Lower lobe of right lung (tissue), 2 donors: ENCODE measurements at regions not wholly inside any gene's neighbourhood (a gene's known extent, or its start where the extent isn't known, plus 50 kb on each side); places are given as distances from the start of the nearest gene placed in this dataset.

Experiments
- ATAC-seq, 2 donors: fragments of 200-7000 bp; cut with Tn5 transposase; one replicate each; pipeline ENCODE4 v1.9.1; 2020 to 2022; ENCODE audit warnings: mild to moderate bottlenecking in 2 of 2, moderate library complexity in 2 of 2
- DNase-seq: peaks from one replicate; pipeline ENCODE4 v3.0.0-alpha.2; 2020
- H3K27ac ChIP-seq: fragments of 200-600 bp; one replicate; pipeline ENCODE4 v1.8.0; 2022
- H3K27me3 ChIP-seq: fragments of 200-600 bp; one replicate; pipeline ENCODE4 v1.8.0; 2022; ENCODE audit warnings: low read depth
- H3K36me3 ChIP-seq: fragments of 200-600 bp; one replicate; pipeline ENCODE4 v1.8.0; 2022; ENCODE audit warnings: mild to moderate bottlenecking
- H3K4me1 ChIP-seq: fragments of 200-600 bp; one replicate; pipeline ENCODE4 v1.8.0; 2022
- H3K4me3 ChIP-seq: fragments of 200-600 bp; one replicate; pipeline ENCODE4 v1.8.0; 2022; ENCODE audit warnings: mild to moderate bottlenecking
- H3K9me3 ChIP-seq: fragments of 200-600 bp; one replicate; pipeline ENCODE4 v1.8.0; 2022
- intact Hi-C: fragments of 100-400 bp; cut with DNase I; formaldehyde crosslinking; loops from one replicate; pipeline ENCODE4 v1.11.0; 2022
- TF ChIP-seq, protein P1 (sequence below): fragments of 200-600 bp; IDR thresholded peaks from one replicate; pipeline ENCODE4 v1.8.0; 2022; ENCODE audit warnings: antibody characterized with exemption, mild to moderate bottlenecking
- donor health status: DM: no; HTN: yes; CAD: no; lungs with severe emphysema.

DNA sequence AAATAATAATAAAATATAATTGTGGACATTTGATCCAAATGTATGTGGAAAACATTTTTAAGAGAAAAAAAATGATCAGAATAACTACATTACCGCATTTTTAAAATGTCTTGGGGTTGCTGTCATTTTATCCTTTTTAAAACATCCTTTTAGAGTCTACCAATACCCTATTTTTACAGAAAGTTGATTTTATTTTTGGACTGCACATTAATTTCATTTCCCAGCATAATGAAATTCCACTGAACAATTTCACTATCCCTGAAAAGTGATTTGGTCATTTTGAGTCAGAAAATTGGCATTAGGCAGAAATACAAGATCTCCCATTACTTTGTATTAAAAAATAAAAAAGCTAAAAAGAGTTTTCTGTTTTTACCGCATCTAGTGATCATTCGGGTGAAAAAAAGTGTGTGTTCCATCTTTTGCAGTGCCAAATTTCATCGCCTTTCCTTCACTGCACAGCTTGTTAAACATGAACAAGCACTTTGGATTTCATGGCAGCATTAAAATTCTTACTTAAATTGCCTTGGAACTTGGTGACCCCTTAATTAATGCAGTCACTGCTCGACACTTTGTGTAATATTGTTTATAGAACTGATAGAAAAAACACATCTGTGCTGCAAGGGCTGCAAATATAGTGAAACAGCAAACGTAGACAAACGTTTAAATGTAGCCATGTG lies 611.7 kb downstream of the TSN start:
- Histone ChIP-seq H3K27ac (no peak overlapping the region), H3K9me3 (no peaks in the 10 kb centered on the region), H3K27me3 (no peaks in the 10 kb centered on the region), H3K4me1 (no peaks in the 10 kb centered on the region), H3K4me3 (no peak overlapping the region), H3K36me3 (no peaks in the 10 kb centered on the region)
- intact Hi-C loops: no loop called here
- ATAC-seq (no peak), DNase-seq (no peak)
- TF ChIP-seq, protein P1, sequence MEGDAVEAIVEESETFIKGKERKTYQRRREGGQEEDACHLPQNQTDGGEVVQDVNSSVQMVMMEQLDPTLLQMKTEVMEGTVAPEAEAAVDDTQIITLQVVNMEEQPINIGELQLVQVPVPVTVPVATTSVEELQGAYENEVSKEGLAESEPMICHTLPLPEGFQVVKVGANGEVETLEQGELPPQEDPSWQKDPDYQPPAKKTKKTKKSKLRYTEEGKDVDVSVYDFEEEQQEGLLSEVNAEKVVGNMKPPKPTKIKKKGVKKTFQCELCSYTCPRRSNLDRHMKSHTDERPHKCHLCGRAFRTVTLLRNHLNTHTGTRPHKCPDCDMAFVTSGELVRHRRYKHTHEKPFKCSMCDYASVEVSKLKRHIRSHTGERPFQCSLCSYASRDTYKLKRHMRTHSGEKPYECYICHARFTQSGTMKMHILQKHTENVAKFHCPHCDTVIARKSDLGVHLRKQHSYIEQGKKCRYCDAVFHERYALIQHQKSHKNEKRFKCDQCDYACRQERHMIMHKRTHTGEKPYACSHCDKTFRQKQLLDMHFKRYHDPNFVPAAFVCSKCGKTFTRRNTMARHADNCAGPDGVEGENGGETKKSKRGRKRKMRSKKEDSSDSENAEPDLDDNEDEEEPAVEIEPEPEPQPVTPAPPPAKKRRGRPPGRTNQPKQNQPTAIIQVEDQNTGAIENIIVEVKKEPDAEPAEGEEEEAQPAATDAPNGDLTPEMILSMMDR: no peak

DNA sequence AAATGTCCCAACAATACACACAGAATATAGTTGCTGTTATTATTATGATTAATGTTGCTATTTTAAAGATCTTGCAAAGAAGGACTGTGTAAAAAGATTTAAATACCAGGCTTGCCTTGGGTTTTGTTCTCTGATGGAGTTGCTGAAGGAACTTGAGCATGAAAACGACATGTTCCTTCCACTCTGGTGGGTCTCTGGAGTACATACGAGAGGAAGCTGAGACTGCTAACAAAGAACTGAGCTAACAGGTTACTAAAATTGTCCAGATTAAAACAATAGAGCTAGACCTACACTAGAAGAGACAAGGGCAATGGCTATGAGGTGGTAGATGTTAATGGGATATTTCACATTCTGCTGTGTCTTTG lies 612.2 kb downstream of the TSN start:
- H3K4me1 ChIP-seq: no peaks in the 10 kb centered on the region
- no peaks in the 10 kb centered on the region for H3K36me3 ChIP-seq
- no peak overlapping the region for H3K4me3 ChIP-seq
- TF ChIP-seq, protein P1: no peak
- intact Hi-C loops: no loop called here
- H3K27me3 ChIP-seq: no peaks in the 10 kb centered on the region
- no peak overlapping the region for H3K27ac ChIP-seq
- H3K9me3 ChIP-seq: no peaks in the 10 kb centered on the region
- ATAC-seq (no peak), DNase-seq (no peak)

DNA sequence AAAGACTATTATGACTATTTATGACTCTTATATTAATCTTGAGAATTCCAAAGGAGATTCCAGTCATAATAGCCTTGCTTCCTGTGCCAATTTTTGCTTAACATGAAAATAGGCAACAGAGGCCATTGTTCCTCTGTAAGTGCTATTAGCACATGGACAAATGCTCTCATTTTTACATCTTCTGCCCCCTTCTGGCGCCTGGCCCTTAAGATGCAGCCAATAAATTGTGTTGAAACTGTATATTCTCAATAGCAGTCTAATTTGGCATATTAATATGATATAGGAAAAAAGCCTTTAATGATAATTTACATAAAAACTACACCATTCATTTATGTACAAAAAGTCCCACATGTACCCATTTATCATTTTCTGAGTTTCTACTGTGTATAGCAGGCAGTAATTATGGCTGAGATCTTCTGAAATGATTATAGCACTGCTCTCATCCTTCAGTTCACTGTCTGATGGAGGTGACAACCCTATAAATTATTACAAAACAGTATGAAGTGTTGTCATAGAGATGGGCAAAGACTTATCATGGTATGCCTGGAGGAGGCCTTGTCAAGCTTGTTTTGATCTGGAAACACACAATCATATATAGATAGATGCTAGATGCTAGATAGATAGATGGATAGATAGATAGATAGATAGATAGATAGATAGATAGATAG lies 613.3 kb downstream of the TSN start:
- Histone ChIP-seq H3K4me1 (no peaks in the 10 kb centered on the region), H3K27me3 (no peaks in the 10 kb centered on the region), H3K9me3 (no peaks in the 10 kb centered on the region), H3K4me3 (no peak overlapping the region), H3K27ac (no peak overlapping the region), H3K36me3 (no peaks in the 10 kb centered on the region)
- no peak for DNase-seq
- intact Hi-C loops: no loop called here
- TF ChIP-seq, protein P1: no peak
- ATAC-seq: no peak

DNA sequence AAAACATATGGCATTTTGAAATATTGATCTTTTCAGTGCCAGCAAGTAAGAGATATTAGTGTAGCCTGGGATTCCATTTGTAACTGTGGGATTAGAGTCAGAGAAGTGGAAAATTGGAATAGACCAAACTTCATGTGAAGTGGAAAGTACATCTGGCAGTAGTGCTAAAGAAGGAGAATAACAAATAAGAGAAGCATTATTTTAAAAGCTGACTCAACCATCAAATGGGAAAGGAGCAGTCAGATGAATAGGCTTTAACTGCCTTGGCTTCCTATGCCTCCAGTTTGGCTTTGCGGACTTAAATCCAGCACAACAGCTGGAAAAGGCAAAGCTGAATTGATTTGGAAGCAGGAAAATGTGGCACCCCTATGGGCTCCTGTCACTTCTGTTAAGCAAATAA lies 623.1 kb downstream of the TSN start:
- DNase-seq: no peak
- Histone ChIP-seq H3K27me3 (no peaks in the 10 kb centered on the region), H3K4me3 (no peak overlapping the region), H3K9me3 (no peaks in the 10 kb centered on the region), H3K36me3 (no peaks in the 10 kb centered on the region), H3K4me1 (no peaks in the 10 kb centered on the region), H3K27ac (no peak overlapping the region)
- TF ChIP-seq, protein P1: no peak
- intact Hi-C loops: no loop called here
- no peak for ATAC-seq

DNA sequence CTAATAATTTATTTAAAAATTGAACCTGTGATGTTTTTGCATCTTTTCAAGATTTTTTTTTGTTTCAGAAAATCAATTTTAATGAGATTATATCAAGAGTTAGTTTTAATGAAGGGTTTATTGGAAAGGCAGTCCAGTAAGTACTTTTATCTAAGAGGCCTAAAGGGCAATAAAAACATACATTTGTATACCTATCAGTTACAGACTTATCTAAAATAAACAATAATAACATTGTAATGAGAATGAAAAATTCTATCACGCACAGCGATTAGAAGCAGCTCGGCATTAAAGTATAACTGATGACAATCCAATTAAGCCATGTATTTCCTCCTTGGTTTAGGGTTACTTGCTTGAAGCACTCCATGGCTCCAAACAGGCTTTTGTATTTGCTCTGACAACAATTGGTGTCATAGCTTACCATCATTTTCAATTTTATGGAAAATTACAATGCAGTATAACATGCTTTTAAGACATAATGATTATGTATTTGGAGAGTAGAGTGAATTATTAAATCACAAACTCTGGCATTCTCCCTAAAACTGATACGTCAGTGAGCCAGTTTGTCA lies 629.4 kb downstream of the TSN start:
- TF ChIP-seq, protein P1: no peak
- ATAC-seq (no peak), DNase-seq (no peak)
- Histone ChIP-seq H3K36me3 (no peaks in the 10 kb centered on the region), H3K4me3 (no peak overlapping the region), H3K4me1 (no peaks in the 10 kb centered on the region), H3K27me3 (no peaks in the 10 kb centered on the region), H3K9me3 (peaks cover 11% of the 10 kb centered on the region), H3K27ac (no peak overlapping the region)
- intact Hi-C loops: no loop called here
